ENCODE measurements at regions not wholly inside any gene's neighbourhood (a gene's known extent, or its start where the extent isn't known, plus 50 kb on each side); places are given as distances from the start of the nearest gene placed in this dataset.
"Not testable (repeated sequence)": the region's sequence is repeated elsewhere in the genome, so short reads cannot be mapped to it uniquely, and the experiment has no call there.

DNA sequence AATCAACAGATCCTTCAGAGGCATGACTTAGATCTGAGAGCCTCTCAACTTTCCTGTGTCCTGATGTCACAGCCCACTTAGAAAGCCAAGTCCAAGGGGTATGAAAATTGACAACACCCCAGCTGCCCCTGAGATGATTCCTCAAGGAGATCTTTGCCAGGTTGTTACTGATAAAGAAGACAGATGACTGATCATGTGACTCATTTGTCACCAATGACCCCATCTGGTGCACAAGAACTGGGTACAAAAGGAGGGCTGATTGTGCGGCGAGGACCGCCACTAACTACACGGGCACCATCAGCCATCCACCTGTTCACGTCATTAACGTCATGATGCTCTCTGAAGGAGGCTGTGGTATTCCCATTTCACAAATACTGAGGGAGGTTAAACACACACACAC lies 583.2 kb upstream of the KLF4 start:
- DNase-seq (ENCODE audit: low read depth): no peak

DNA sequence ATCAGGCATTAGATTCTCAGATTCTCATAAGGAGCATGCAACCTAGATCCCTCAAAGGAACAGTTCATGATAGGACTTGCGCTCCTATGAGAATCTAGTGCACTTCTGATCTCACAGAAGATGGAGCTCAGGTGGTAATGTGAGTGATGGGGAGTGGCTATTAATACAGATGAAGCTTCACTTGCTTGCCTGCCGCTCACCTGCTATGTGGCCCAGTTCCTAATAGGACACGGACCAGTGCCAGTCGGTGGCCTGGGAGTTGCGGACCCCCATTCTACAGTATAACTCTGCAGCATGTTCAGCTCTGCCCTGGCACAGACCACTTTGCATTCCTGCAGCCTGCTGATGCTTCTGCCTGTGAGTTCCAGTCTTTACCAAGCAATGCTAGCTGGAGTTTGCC lies 581.3 kb upstream of the KLF4 start:
- no peak for DNase-seq (ENCODE audit: low read depth)

DNA sequence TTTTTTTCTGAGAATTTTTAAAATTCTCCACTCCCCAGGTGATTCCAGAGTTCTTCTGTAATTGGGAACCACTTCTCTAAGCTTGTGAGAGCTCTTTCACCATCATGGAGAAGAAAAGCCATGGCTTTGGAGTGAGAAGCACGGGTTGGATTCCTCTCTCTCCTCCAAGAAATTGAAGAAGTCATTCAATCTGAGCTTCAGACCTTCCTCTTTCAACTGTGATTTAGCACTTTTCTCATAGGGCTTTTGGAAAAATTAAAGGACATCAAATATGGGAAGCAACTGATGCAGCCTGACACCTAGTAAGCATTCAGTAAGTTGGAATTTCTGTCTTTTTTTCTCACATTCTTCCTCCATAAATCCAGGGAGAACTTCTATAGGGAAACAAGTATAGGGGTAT lies 580.4 kb upstream of the KLF4 start:
- DNase-seq (ENCODE audit: low read depth): no peak

DNA sequence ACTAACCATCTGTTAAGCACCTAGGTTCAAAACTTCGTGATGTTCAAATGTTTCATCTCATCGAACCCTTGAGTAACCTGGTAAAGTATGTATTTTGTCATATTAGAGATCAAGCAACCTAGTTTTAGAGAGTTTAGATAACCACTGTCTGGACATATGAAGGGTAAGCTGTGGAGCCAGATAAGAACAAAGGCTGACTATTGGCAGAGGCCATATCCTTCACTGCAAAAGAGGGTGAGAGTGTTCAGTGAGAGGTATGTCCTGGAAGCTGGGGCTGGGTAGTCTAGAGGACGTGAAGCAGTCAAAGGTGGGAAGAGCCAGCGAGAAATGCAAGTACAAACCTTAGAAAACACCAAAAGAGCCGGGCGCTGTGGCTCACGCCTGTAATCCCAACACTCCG lies 573.1 kb upstream of the KLF4 start:
- no peak for DNase-seq (ENCODE audit: low read depth)

DNA sequence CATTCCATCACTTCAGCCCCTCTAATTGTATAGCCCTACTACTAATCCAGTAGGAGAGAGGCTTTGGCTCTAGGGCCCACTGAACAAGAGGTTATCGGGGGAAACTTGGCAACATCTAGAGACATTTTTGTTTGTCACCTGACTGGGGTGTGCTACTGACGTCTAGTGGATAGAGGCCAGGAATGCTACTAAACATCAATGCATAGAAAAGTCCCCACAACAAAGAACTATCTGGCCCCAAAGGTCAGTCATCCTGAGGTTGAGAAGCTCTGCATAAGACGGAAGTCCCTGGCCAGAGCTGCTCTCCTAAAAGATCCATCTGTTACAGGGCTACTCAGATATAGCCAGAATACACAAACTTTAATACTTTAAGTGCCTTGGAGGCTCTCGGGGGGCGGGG lies 570.6 kb upstream of the KLF4 start:
- no peak for DNase-seq (ENCODE audit: low read depth)

DNA sequence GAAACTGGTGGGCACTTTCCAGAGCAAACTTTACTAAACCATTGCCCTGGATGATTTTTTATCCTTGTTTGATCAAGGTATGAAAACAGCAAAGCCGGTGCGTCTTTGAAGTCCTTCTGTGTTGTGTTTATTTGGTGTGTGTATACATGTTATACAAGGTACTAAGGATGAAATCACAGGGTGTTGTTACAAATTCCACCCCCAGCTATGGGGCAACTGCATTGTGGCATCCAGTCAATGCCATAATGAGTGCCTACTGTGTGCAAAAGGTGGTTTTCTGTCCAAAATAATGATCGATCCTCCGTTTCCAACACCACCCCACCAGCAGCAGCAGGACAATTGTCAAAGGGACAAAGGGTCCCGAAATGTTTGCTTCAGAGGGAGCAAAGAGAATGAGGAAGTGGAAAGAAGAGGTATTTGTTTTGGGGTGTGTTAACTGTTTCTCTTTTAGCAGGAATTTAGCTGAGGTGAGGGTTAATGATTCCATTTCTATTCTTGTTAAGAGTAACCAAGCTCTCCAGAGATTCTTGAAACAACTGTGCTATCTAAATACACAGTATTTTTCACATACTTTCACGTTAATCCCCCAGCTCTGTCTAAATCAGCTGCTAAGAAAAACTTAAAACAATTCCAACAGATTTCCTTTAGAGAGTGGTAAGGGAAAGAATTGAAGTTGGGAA lies 568.7 kb upstream of the KLF4 start:
- no peak for DNase-seq (ENCODE audit: low read depth)

DNA sequence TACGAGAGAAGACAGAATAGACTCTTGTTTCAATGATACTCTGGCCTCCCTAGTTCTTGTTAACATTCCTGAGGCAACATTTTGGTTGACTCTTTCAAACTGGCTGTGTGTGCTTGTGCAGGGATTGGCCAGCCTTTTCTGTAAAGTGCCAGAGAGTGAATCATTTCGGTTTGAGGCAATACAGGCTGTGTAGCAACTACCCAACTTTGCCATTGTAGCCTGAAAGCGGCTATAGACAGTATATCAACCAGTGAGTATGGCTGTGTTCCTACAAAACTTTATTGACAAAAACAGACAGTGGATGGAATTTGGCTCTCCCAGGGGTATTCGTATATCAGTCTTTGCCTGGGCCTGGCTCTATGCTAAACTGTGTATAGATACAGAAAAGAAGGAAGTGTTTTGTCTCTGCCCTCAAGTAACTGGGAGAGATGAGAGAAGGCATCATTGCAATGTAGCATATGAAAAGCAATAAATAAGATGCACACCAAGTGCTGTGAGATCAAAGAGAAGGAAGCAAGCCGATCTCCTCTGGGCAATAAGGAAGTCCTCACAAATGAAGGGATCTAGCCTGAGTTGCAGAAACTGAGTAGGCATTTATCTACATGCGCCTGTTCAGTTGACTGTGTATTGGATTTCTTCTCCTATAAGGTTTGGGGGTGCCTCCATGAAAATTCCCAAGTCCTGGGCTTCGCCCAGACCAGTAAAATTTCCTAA lies 568.0 kb upstream of the KLF4 start:
- peak; percentile 97 for DNase-seq (ENCODE audit: low read depth)

DNA sequence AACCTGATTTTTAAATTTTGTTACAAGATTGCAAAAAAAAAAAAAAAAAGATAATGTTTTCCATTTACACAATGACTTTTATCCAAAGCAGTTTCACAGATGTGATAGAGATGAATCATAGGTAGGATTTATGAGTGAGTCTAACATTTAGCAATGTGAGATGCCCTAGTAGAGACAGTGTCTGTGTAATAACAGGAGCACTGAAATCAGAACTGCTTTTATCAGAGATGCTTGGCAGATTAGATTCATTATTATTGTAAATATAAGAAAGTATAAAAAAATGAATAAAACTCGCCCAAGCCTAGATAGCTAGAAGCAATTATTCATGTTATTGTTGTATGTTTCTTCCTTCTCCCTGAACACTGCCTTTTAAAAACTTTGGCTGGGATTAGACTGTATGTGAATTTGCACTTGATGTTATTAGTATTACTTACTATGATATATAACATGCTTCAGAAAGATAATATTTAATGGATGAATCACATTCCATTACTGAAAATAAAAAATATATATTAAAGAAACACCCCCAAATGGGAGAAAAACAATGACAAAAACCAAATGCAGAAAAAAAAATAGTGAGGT lies 567.3 kb upstream of the KLF4 start:
- peak; percentile 81 for DNase-seq (ENCODE audit: low read depth)

DNA sequence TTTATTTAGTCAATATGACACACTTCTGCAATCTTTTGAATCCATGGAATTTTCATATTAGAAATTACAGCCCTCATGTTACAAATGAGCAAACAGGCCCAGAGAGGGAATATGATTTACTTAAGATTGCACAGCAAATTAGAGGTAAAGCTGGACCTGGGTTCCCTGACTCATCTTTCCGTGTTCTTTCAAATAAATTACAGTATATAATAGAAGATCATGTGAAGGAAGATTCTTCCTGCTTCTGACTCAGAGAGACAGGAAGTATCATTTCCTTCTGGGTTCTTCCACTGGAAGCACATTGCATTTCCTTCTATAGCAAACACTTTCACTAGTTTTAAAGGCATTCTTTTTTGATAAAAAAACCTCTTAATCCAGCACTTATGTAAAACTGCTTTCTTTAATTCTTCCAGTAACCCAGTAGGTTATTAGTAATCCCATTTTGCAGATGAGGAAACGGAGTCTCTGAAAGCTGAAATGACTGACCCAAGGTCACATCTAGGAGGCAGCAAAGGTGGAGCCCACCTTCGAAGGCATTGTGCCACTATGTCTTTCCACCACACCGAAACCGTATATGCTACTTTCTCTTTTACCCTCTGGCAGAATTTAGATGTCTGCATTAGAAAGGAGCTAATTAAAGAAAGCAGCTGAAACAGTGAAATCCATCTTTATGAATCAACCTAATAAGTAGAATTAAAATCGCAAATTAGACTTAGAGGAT lies 566.7 kb upstream of the KLF4 start:
- DNase-seq (ENCODE audit: low read depth): peak; percentile 74

DNA sequence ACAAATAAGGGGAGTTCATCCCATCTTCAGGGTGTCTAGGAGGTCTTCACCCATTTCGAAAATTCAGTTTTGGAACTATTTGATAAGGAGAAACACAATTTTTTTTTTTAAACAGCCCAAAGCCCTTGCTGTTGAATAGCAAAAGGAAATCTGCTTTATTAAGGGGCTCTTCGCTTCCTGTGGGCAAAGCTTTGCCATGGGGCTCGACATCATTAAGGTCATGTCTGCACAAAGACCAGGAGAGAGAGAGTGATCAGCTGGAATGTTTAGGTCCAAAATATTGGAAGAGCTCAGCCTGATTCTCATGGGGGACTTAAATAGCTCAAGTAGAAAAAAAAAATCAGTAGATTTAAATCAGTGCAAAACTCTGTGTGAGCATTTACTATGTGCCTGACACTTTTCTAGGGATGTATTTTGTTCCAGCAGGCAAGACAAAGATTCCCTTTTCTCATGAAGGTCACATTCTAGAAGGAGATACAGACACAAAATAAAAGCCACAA lies 564.6 kb upstream of the KLF4 start:
- DNase-seq (ENCODE audit: low read depth): no peak

DNA sequence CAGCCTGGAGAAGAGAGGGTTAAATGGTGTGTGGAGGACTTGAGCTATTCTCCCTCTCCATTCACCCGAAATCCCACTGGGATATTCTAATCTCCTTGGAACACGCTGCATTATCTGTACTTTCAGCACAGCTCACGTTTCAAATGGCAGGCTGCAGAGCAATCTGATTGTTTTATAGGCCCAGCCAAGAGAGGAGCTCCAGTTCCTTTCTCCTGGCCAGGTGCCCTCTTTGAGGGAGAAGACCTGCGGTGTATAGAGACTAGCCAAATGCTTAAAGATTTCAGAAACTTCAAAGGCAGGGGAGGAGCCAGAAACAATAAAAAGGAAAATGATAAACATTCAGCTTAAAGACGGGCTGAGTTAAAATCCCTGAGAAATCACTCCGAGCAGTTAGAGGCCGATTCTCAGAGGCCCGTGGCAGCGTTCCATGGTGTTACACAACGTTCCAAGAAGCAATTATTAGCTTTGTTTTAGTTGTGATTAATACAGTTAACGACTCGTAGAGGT lies 564.0 kb upstream of the KLF4 start:
- no peak for DNase-seq (ENCODE audit: low read depth)

DNA sequence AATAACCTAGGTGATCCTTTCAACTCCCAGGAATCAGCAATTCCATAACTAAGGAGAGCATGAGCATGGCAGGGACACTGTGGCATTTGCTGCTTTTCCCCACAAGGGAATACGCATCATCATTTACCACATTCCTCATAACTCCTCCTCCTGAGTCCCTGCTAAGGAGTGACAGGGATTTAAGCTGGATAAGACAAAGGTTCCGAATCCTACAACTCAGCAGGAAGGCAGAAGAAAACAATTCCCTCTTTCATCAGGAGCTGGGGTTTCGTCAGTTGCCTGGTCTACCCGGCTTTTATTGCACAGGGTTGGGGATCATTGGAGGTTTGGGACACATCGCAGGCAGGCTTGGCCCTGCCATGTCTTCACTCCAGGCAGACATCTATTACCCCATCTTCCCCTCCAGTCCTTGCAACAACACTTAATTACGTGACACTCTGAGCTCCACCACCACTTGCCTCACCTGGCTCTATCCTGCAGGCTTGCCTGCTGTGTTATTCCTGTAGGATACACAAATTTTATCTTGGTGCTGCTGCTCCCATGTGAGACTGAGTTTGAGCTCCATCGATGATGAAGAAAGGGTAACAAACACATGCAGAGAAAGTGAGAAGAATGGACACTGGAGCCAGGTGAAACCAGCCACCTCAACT lies 563.0 kb upstream of the KLF4 start:
- peak; percentile 36 for DNase-seq (ENCODE audit: low read depth)

DNA sequence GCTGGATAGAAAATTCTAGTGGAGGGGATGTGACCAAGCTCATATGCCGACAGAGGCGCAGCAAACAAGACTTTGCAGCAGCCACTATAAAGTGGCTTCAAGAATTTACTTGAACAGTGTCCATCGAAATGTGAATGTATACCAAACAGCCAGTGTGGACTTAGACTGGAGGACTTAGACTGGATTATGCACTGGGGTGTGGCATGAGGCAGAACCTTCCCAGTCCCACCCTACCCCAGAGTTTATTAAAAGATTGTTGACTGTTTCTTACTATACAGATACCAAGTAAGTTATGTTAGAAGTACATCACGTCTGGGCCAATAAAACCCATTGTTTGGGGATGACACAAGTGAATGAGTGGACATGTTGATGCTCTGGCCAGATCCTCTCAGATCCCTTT lies 561.3 kb upstream of the KLF4 start:
- DNase-seq (ENCODE audit: low read depth): no peak

DNA sequence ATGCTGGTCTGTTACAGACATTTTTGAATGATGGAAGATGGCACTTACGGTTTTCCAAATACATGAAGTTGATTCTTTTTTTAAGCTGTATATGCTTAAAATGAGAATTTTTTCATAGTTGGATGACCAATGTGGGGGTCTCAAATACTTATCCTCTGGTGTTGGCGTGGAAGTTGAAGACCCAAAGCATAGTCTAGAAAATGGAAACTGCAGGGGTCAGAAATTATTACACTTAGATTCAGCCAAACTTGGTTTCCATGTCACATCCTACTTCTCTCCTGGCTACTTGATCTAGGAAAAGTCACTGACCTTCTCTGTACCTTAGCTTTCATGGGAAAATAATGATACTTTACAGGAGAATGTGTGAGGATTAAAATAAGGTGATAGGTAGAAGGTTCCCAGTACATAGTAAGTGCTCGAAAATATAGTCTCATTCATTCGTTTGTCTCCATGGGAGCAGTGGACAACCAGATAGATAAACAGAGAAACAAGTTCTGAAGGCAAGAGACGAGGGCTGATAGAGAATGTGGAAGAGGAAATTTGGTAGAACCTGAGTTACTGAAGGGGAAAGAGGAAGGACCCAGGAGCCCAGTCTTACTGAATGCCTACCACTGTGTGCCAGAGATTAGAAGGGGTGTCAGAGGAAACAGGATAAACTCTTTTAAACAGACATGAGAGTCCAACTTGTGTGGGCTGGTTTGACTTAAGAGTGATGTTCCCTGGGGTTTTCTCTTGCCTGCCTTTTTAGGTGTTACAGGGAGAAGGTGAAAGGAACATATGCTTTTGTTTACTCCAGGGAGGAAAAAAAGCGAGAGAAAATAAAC lies 560.3 kb upstream of the KLF4 start:
- no peak for DNase-seq (ENCODE audit: low read depth)

DNA sequence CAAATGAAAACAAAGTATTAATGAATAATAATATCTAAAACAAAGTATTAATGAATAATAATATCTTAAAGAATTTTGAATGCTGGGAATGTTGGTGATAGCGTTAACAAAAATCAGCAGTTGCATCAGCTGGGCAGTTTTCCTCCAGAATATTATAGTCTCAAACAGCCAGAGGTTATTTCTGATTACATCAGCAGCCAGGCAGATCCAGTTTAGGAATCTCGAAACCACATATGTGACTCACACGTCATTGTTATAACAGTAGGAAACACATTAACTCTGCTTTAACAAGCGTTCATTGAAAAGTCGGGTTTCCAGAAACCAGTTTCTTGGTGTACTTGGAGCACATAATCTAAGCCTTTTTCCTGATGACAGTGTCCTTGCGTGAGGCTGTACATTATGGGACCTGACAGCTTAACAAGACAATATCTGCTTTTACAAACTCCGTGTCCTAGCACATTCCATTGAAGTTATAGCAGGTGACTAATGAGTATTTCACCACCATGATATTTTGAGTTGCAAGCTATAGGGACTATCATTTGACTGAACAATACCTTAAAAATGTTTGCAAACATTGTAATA lies 559.5 kb upstream of the KLF4 start:
- DNase-seq (ENCODE audit: low read depth): peak; percentile 96

DNA sequence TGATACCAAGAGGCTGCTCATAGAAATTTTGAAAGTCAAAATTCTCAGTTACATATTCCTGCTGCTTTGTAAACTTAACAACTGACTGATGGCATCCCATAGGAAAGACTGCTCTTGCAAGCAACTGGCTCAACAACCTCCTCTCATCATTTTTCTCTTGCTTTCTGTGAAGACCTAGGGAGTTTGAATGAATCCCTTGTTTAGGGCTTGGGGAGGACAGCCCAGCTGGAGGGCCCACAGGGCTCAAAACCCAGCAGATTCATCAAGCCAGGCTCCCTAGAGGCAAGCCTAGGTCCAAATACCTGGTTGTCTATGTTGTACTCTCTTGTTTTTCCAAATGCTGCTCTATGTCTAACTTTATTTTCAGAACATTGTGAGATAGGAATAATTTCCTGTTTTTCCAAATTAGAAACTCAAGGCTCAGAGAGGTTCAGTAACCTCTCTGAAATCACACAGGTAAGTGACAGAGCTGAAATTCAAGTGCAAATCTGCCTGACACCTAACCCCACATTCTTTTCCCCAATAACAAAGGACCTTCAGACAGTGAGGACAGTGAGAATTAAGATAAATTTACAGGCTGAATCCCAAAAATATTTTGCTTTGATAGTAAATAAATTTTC lies 558.9 kb upstream of the KLF4 start:
- peak; percentile 40 for DNase-seq (ENCODE audit: low read depth)

DNA sequence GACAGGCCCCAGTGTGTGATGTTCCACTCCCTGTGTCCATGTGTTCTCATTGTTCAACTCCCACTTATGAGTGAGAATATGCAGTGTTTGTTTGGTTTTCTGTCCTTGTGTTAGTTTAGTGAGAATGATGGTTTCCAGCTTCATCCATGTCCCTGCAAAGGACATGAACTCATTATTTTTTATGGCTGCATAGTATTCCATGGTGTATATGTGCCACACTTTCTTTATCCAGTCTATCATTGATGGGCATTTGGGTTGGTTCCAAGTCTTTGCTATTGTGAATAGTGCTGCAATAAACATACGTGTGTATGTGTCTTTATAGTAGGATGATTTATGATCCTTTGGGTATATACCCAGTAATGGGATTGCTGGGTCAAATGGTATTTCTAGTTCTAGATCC lies 558.2 kb upstream of the KLF4 start:
- not testable (repeated sequence) for DNase-seq (ENCODE audit: low read depth)

DNA sequence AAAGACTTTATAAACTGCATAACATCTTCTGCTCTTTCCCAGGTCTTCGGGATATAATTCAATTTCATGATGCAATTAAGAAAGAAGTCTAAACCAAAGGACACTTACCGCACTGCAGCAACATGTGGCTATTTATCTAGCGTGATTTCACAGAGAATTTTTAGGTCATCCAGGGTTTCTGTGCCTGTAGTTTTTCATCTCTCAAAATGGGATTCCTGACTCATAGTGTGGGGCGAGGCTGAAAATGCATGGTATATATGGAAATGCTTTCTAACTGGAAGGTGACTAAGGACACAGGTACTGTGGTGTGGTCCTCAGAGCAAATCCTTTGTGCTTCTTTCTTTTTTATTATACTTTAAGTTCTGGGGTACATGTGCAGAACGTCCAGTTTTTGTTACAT lies 557.7 kb upstream of the KLF4 start:
- no peak for DNase-seq (ENCODE audit: low read depth)

DNA sequence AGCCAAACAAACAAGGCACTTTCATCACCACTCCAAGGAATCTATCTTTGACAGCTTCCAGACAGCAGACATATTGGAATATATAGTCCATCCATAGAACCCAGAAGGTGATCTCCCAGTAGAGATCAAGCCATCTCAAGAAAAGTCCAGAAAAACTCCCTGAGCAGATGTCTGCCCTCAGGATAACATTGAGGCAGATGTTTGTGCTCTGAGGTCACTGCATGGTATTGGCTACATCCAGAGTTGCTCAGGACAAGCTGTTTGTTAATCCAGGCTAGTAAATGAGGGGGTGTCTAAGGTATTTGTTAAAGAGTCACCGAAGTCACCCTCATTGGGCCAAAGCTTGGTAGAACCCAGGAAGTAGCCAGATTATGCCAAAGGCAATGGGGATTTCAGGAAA lies 556.3 kb upstream of the KLF4 start:
- peak; percentile 56 for DNase-seq (ENCODE audit: low read depth)

DNA sequence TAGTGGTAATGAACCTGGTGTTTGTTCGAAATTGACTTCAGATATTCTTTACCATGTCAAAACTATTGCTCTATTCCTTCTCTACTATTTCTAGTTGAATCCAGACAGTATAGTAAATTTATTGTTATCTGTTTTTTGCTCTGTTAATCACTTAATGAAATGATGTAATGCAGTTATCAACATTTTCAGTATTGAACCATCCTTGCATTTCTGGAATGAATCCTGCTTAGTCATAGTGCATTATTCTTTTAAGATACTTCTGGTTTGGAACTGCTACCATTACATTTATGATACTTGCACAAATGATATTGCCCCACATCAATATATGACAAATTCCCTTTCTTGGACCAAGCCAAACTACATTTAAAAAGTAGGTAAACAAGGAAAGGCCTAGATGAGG lies 554.0 kb upstream of the KLF4 start:
- no peak for DNase-seq (ENCODE audit: low read depth)

Measured in RPMI7951 (cell line).